ENCODE measurements at regions not wholly inside any gene's neighbourhood (a gene's known extent, or its start where the extent isn't known, plus 50 kb on each side); places are given as distances from the start of the nearest gene placed in this dataset.

GRCh38 chr12:84603484-84604248 is 308.9 kb downstream of the SLC6A15 start:
- dilution Hi-C loops (cut with HindIII; ENCODE audit: low sequenced_read_pairs, unreplicated experiment): no loop called here
- BruUV-seq (replicated peaks): no TSS peak
- POLR2A ChIA-PET (ENCODE audit: unreplicated experiment): no interaction called here
- no peak for ATAC-seq (ENCODE audit: low read depth)
- H4K8ac ChIP-seq (ENCODE audit: low read depth in 2 of 2, low read length in 2 of 2): no peak overlapping the region
- H2BK20ac ChIP-seq (ENCODE audit: low read depth, low read length): no peak overlapping the region
- H3K27ac ChIP-seq (ENCODE audit: insufficient read depth, low read length): no peak overlapping the region
- CTCF ChIA-PET: no interaction called here
- H3K9ac ChIP-seq (ENCODE audit: low read depth, low read length): no peak overlapping the region
- no peak overlapping the region for H4K5ac ChIP-seq (ENCODE audit: low read depth, low read length)
- H3K4me3 ChIP-seq (ENCODE audit: insufficient read depth, low read depth, low read length): no peak overlapping the region
- no peaks in the 10 kb centered on the region for H3K9me1 ChIP-seq (ENCODE audit: insufficient read depth, low read length)
- H3K18ac ChIP-seq (ENCODE audit: low read depth, low read length): no peak overlapping the region
- H3K4ac ChIP-seq (ENCODE audit: low read depth, low read length): no peak overlapping the region
- H2AK9ac ChIP-seq (replicated peaks; ENCODE audit: low read depth, low read length, poor library complexity): no peak overlapping the region
- no peaks in the 10 kb centered on the region for H3K9me3 ChIP-seq (ENCODE audit: control insufficient read depth, insufficient read depth, low read length)
- WGBS, 2 experiments (ENCODE audit: extremely low coverage in 2 of 2, insufficient read length in 1 of 2): no CpG with 5 or more reads among the region's 2 CpGs
- H3K4me2 ChIP-seq (ENCODE audit: low read depth, low read length): no peak overlapping the region
- no peaks in the 10 kb centered on the region for H3K79me1 ChIP-seq (ENCODE audit: low read depth in 1 of 2, low read length in 2 of 2)
- H3K14ac ChIP-seq (replicated peaks; ENCODE audit: low read depth, low read length): no peak overlapping the region
- no peaks in the 10 kb centered on the region for H3K36me3 ChIP-seq (ENCODE audit: control insufficient read depth, insufficient read depth, low read length)
- no peak overlapping the region for H4K91ac ChIP-seq (ENCODE audit: insufficient read depth, low read depth, low read length)
- H2BK15ac ChIP-seq (ENCODE audit: low read depth, low read length): no peak overlapping the region
- H2AFZ ChIP-seq (replicated peaks; ENCODE audit: low read length, poor library complexity): no peak overlapping the region
- intact Hi-C loops (cut with micrococcal nuclease): no loop called here
- in situ Hi-C loops (cut with MboI; ENCODE audit: low sequenced_read_pairs): no loop called here
- DNase-seq: no peak
- no peaks in the 10 kb centered on the region for H3K4me1 ChIP-seq (ENCODE audit: control insufficient read depth, insufficient read depth, low read length)
- H2AK5ac ChIP-seq (ENCODE audit: low read depth, low read length): no peak overlapping the region
- H3K27me3 ChIP-seq (ENCODE audit: control insufficient read depth, insufficient read depth, low read length): no peaks in the 10 kb centered on the region
- no peak overlapping the region for H2BK5ac ChIP-seq (ENCODE audit: low read depth, low read length, poor library complexity, severe bottlenecking)
- no peak overlapping the region for H3K56ac ChIP-seq (ENCODE audit: extremely low read depth, insufficient read depth, low read length)
- H2BK120ac ChIP-seq (ENCODE audit: low read depth, low read length): no peak overlapping the region
- no peak overlapping the region for H3K23ac ChIP-seq (ENCODE audit: low read depth, low read length)
- no peaks in the 10 kb centered on the region for H4K20me1 ChIP-seq (ENCODE audit: insufficient read depth, low read length)
- no peak for TF ChIP-seq MXI1 (IDR thresholded peaks at IDR 0.05; ENCODE audit: borderline replicate concordance, low read depth, low read length)
- TF ChIP-seq POLR2A (IDR thresholded peaks at IDR 0.05; ENCODE audit: low read depth, low read length): no peak
- no peak for TF ChIP-seq BHLHE40 (IDR thresholded peaks at IDR 0.05; ENCODE audit: low read depth, low read length)
- no peak for TF ChIP-seq NFE2L2 (IDR thresholded peaks at IDR 0.05; ENCODE audit: low read depth, low read length)
- no peak for TF ChIP-seq CEBPB (IDR thresholded peaks at IDR 0.05; ENCODE audit: low read depth, low read length)
- TF ChIP-seq RAD21 (IDR thresholded peaks at IDR 0.05; ENCODE audit: low read length): no peak
- TF ChIP-seq ELK1 (IDR thresholded peaks at IDR 0.05; ENCODE audit: borderline replicate concordance, low read depth, low read length): no peak
- TF ChIP-seq USF2 (IDR thresholded peaks at IDR 0.05; ENCODE audit: low read depth, low read length): no peak
- TF ChIP-seq SMC3 (IDR thresholded peaks at IDR 0.05; ENCODE audit: low read depth, low read length): no peak
- TF ChIP-seq, protein P1, sequence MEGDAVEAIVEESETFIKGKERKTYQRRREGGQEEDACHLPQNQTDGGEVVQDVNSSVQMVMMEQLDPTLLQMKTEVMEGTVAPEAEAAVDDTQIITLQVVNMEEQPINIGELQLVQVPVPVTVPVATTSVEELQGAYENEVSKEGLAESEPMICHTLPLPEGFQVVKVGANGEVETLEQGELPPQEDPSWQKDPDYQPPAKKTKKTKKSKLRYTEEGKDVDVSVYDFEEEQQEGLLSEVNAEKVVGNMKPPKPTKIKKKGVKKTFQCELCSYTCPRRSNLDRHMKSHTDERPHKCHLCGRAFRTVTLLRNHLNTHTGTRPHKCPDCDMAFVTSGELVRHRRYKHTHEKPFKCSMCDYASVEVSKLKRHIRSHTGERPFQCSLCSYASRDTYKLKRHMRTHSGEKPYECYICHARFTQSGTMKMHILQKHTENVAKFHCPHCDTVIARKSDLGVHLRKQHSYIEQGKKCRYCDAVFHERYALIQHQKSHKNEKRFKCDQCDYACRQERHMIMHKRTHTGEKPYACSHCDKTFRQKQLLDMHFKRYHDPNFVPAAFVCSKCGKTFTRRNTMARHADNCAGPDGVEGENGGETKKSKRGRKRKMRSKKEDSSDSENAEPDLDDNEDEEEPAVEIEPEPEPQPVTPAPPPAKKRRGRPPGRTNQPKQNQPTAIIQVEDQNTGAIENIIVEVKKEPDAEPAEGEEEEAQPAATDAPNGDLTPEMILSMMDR (conservative IDR thresholded peaks at IDR 0.05; ENCODE audit: low read depth, low read length): no peak
- TF ChIP-seq MAFK (IDR thresholded peaks at IDR 0.05; ENCODE audit: low read depth, low read length): no peak
- TF ChIP-seq FOS (IDR thresholded peaks at IDR 0.05; ENCODE audit: low read depth, low read length): no peak
- no peak for TF ChIP-seq RCOR1 (IDR thresholded peaks at IDR 0.05; ENCODE audit: insufficient replicate concordance, low read length)
- no peak for TF ChIP-seq MAZ (IDR thresholded peaks at IDR 0.05; ENCODE audit: borderline replicate concordance, low read depth, low read length)
- TF ChIP-seq RFX5 (IDR thresholded peaks at IDR 0.05; ENCODE audit: low read depth, low read length): no peak
- TF ChIP-seq CHD1 (IDR thresholded peaks at IDR 0.05; ENCODE audit: low read depth, low read length): no peak

All from IMR-90 (cell line).